Neuronal stem cell (in vitro differentiated cells): ENCODE measurements at regions not wholly inside any gene's neighbourhood (a gene's known extent, or its start where the extent isn't known, plus 50 kb on each side); places are given as distances from the start of the nearest gene placed in this dataset.
"Not testable (repeated sequence)": the region's sequence is repeated elsewhere in the genome, so short reads cannot be mapped to it uniquely, and the experiment has no call there.

Experiments
- DNase-seq: peaks from one replicate; pipeline ENCODE4 v3.0.0-alpha.2; 2013; ENCODE audit warnings: low spot score
- H2AFZ ChIP-seq: one replicate; pipeline ENCODE4 v1.6.1; 2013; ENCODE audit warnings: mild to moderate bottlenecking, low read length, inconsistent platforms
- H2AK5ac ChIP-seq: 2 replicates; pipeline ENCODE4 v1.6.1; 2013; ENCODE audit warnings: low read depth, mild to moderate bottlenecking, inconsistent platforms, low read length, moderate library complexity, mixed read lengths
- H2BK120ac ChIP-seq: 2 replicates; pipeline ENCODE4 v1.6.1; 2013; ENCODE audit warnings: low read depth, mild to moderate bottlenecking, inconsistent platforms, low read length, moderate library complexity, mixed read lengths
- H2BK12ac ChIP-seq: one replicate; pipeline ENCODE4 v1.6.1; 2013; ENCODE audit warnings: low read length, inconsistent platforms
- H2BK15ac ChIP-seq: 2 replicates; pipeline ENCODE4 v1.6.1; 2013; ENCODE audit warnings: mild to moderate bottlenecking, low read length, inconsistent platforms, mixed read lengths
- H2BK5ac ChIP-seq: one replicate; pipeline ENCODE4 v1.6.1; 2013; ENCODE audit warnings: inconsistent platforms, mild to moderate bottlenecking, low read length, moderate library complexity
- H3K14ac ChIP-seq: one replicate; pipeline ENCODE4 v1.6.1; 2013; ENCODE audit warnings: low read length, inconsistent platforms
- H3K18ac ChIP-seq: 2 replicates; pipeline ENCODE4 v1.6.1; 2013; ENCODE audit warnings: low read length, inconsistent platforms
- H3K23ac ChIP-seq: 2 replicates; pipeline ENCODE4 v1.6.1; 2013; ENCODE audit warnings: low read depth, mild to moderate bottlenecking, mixed read lengths, low read length, inconsistent platforms; ENCODE audit not compliant: poor library complexity
- H3K27ac ChIP-seq: replicated peaks from 3 replicates; pipeline ENCODE4 v1.5.1; 2013; ENCODE audit warnings: low read length, inconsistent platforms
- H3K27me3 ChIP-seq, 3 experiments: 2 replicates each; pipeline ENCODE4 v1.6.1; 2013; ENCODE audit warnings: low read length in 3 of 3, mild to moderate bottlenecking in 2 of 3, inconsistent platforms in 1 of 3, low read depth in 1 of 3, mixed read lengths in 1 of 3, moderate library complexity in 1 of 3; ENCODE audit not compliant: control insufficient read depth in 3 of 3, insufficient read depth in 3 of 3
- H3K36me3 ChIP-seq, 2 donors: replicated peaks in 1 of 2; 2 replicates each; pipeline ENCODE4 v1.6.1; 2013; ENCODE audit warnings: low read length in 2 of 2; ENCODE audit not compliant: control insufficient read depth in 2 of 2, insufficient read depth in 2 of 2
- H3K4ac ChIP-seq: 2 replicates; pipeline ENCODE4 v1.6.1; 2013; ENCODE audit warnings: inconsistent platforms, mild to moderate bottlenecking, low read length, moderate library complexity
- H3K4me1 ChIP-seq, 2 donors: 1 replicate in 1 of 2; 2 replicates in 1 of 2; pipeline ENCODE4 v1.6.1; 2013; ENCODE audit warnings: low read length in 2 of 2, low read depth in 1 of 2; ENCODE audit not compliant: control insufficient read depth in 2 of 2, insufficient read depth in 1 of 2
- H3K4me2 ChIP-seq: one replicate; pipeline ENCODE4 v1.6.1; 2013; ENCODE audit warnings: mild to moderate bottlenecking, low read length, inconsistent platforms; ENCODE audit not compliant: insufficient read depth, poor library complexity, severe bottlenecking
- H3K4me3 ChIP-seq, 2 donors: 2 replicates each; pipeline ENCODE4 v1.5.1; 2013; ENCODE audit warnings: low read length in 2 of 2, mild to moderate bottlenecking in 2 of 2, inconsistent platforms in 1 of 2, moderate library complexity in 1 of 2
- H3K79me1 ChIP-seq: one replicate; pipeline ENCODE4 v1.6.1; 2013; ENCODE audit warnings: low read depth, mild to moderate bottlenecking, inconsistent platforms, low read length, moderate library complexity
- H3K9ac ChIP-seq: one replicate; pipeline ENCODE4 v1.6.1; 2013; ENCODE audit warnings: mild to moderate bottlenecking, low read depth, low read length, inconsistent platforms; ENCODE audit not compliant: poor library complexity
- H3K9me3 ChIP-seq, 2 donors: replicated peaks in 1 of 2; 2 replicates each; pipeline versions ENCODE3 to v1.6.1; 2013; ENCODE audit warnings: low read length in 2 of 2, mild to moderate bottlenecking in 2 of 2, inconsistent platforms in 1 of 2, low read depth in 1 of 2, mixed read lengths in 1 of 2, moderate library complexity in 1 of 2; ENCODE audit not compliant: control insufficient read depth in 2 of 2, insufficient read depth in 1 of 2
- H4K8ac ChIP-seq: one replicate; pipeline ENCODE4 v1.6.1; 2013; ENCODE audit warnings: low read depth, mild to moderate bottlenecking, inconsistent platforms, low read length, moderate library complexity
- H4K91ac ChIP-seq: one replicate; pipeline ENCODE4 v1.6.1; 2013; ENCODE audit warnings: low read length, low read depth, mild to moderate bottlenecking, inconsistent platforms; ENCODE audit not compliant: poor library complexity
- WGBS, 2 donors: extraction: QIAGEN DNeasy Blood & Tissue Kit; methylation state at CpG; one replicate each; pipeline ENCODE4 v1.1.7; 2013; ENCODE audit warnings: missing lambda C conversion rate in 2 of 2, mixed read lengths in 1 of 2; ENCODE audit not compliant: insufficient read length in 2 of 2, insufficient replicate concordance in 1 of 2; ENCODE audit errors: extremely low coverage in 2 of 2; 5-methylcytosine and 5-hydroxymethylcytosine counted together

- Histone ChIP-seq H3K23ac (no peak overlapping the region), H3K4me1 (no peaks in the 10 kb centered on the region), H3K4me2 (no peak overlapping the region), H3K4me3 (no peak overlapping the region), H3K27me3 (no peaks in the 10 kb centered on the region), H3K79me1 (no peaks in the 10 kb centered on the region), H2BK15ac (no peak overlapping the region), H2AK5ac (no peak overlapping the region), H3K18ac (no peak overlapping the region), H3K4ac (no peak overlapping the region), H3K9me3 (peaks cover 0 to 5% of the 10 kb centered on the region in 2 donors), H2BK5ac (no peak overlapping the region), H3K14ac (no peak overlapping the region), H3K9ac (no peak overlapping the region), H4K91ac (no peak overlapping the region), H2BK12ac (no peak overlapping the region), H4K8ac (no peak overlapping the region), H2AFZ (no peak overlapping the region), H3K27ac (no peak overlapping the region), H2BK120ac (no peak overlapping the region), H3K36me3 (no peaks in the 10 kb centered on the region)
- no CpG with 5 or more reads among the region's 3 CpGs for WGBS, 2 donors
- no peak for DNase-seq
These were observed 109.7 kb upstream of the STMND1 start for GRCh38 chr6:16991981-16992629.

- not testable (repeated sequence) for H3K36me3 ChIP-seq, H3K4me2 ChIP-seq, H2BK5ac ChIP-seq, H3K9me3 ChIP-seq, H3K23ac ChIP-seq, H3K4me1 ChIP-seq, H2AFZ ChIP-seq, H4K8ac ChIP-seq, H2BK12ac ChIP-seq, H3K27ac ChIP-seq, H3K4me3 ChIP-seq, H2BK15ac ChIP-seq, H3K79me1 ChIP-seq, H2AK5ac ChIP-seq, H3K9ac ChIP-seq, DNase-seq, H3K4ac ChIP-seq, H2BK120ac ChIP-seq, H3K14ac ChIP-seq, H3K27me3 ChIP-seq, H4K91ac ChIP-seq, H3K18ac ChIP-seq
- WGBS, 2 donors = no CpG with 5 or more reads among the region's 3 CpGs
These were observed 111.9 kb upstream of the STMND1 start for GRCh38 chr6:16989976-16990375.

DNA sequence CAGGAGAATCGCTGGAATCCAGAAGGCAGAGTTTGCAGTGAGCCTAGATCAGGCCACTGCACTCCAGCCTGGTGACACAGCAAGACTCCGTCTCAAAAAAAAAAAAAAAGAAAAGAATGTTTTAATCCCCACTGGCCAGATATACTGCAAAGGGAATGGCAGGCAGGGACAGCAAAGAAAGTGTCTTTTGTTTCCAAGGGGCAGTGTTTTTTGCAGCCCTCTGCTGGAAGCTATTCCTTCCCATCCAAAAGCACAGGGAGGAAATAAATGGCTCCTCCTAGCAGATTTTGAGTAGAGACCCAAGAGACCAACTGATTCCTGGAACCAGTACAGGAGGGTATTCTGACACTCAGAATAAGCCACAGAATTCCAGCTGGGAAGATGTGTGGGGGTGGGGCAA, 112.5 kb upstream of the STMND1 start:
- H2BK12ac ChIP-seq = no peak overlapping the region
- H3K79me1 ChIP-seq = no peaks in the 10 kb centered on the region
- no peak overlapping the region for H3K23ac ChIP-seq
- no peak overlapping the region for H3K14ac ChIP-seq
- H3K18ac ChIP-seq = no peak overlapping the region
- H2BK5ac ChIP-seq = no peak overlapping the region
- H3K4me3 ChIP-seq = no peak overlapping the region
- DNase-seq = no peak
- WGBS, 2 donors = no CpG with 5 or more reads among the region's 2 CpGs
- H4K8ac ChIP-seq = no peak overlapping the region
- no peak overlapping the region for H3K4ac ChIP-seq
- no peak overlapping the region for H3K9ac ChIP-seq
- no peak overlapping the region for H2AK5ac ChIP-seq
- peaks cover 0 to 5% of the 10 kb centered on the region in 2 donors for H3K9me3 ChIP-seq
- no peak overlapping the region for H2BK15ac ChIP-seq
- H3K36me3 ChIP-seq = no peaks in the 10 kb centered on the region
- H3K27me3 ChIP-seq = no peaks in the 10 kb centered on the region
- no peak overlapping the region for H2BK120ac ChIP-seq
- no peak overlapping the region for H4K91ac ChIP-seq
- no peak overlapping the region for H2AFZ ChIP-seq
- H3K27ac ChIP-seq = no peak overlapping the region
- H3K4me1 ChIP-seq = peaks cover 0 to 2% of the 10 kb centered on the region in 2 donors
- H3K4me2 ChIP-seq = no peak overlapping the region

DNA sequence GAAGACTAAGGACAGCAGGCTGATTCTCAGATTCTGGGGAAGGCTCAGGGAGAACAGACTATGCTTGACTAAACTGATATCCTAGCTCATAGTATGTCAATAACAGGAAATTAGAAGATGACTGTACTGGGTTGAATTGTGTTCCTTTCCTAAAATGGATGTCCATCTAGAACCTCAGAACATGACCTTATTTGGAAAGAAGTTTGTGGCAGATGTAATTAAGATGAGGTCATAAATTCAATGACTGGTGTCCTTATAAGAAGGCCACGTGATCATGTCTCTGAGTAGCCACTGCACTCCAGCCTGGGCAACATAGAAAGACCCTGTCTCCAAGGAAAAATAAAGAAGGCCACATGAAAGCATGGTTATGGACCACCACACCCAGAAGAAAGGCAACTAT, 113.9 kb upstream of the STMND1 start:
- Histone ChIP-seq H3K27ac (no peak overlapping the region), H2BK12ac (no peak overlapping the region), H3K36me3 (no peaks in the 10 kb centered on the region), H2BK5ac (no peak overlapping the region), H3K9ac (no peak overlapping the region), H3K4ac (no peak overlapping the region), H3K27me3 (no peaks in the 10 kb centered on the region), H3K4me1 (peaks cover 0 to 2% of the 10 kb centered on the region in 2 donors), H3K4me3 (no peak overlapping the region), H4K8ac (no peak overlapping the region), H3K18ac (no peak overlapping the region), H3K9me3 (peaks cover 0 to 5% of the 10 kb centered on the region in 2 donors), H2BK15ac (no peak overlapping the region), H2AK5ac (no peak overlapping the region), H2AFZ (no peak overlapping the region), H3K23ac (no peak overlapping the region), H2BK120ac (no peak overlapping the region), H3K14ac (no peak overlapping the region), H4K91ac (no peak overlapping the region), H3K79me1 (no peaks in the 10 kb centered on the region), H3K4me2 (no peak overlapping the region)
- DNase-seq = no peak
- whole genome bisulfite sequencing, 2 donors = no CpG with 5 or more reads among the region's 1 CpG
